ENCODE measurements at regions not wholly inside any gene's neighbourhood (a gene's known extent, or its start where the extent isn't known, plus 50 kb on each side); places are given as distances from the start of the nearest gene placed in this dataset.
A peak's percentile ranks its signal among the peaks of the same experiment; 100 is the strongest.

DNA sequence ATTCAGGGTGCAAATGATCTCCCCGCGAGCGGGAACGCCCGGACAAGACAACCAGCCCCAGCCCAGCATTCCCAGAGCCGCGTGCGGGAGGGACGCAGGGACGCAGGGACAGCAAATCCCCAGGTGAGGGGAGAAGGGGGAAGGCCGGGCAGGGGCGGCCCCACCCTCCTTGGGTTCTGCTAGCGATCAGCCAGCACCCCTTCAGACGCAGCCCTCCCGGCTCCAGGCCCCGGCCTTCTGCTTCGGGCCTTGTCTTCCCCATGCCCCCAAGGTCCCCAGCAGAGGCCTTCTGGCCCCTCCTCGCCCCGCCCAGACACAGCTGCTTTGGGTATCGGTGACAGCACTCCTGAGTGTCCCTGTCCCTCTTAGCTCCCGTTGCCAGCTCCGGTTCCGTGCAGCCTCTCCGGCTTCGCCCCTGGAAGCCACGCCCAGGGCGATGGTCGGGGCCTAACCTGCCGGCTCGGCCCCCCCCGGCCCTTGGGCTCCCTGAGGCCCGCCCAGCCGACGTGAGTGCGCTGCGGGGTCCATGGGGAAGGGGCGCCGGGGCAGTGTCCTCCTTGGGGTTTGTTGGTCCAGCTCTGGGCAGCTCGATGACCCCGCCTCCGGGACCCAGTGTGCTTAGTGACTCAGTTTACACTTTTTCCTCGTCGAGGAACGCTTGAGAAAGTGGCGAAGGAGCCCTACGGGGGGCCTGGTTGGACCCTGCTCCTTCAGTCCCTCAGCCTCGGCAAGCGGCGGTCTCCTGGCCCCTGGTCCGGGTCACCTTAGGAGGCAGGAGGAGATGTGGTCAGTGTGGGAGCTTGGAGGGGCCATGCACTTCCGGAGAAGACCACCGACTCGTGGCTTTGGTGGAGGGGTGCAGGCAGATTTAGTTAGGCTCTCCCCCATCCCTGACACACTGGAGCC, 50.5 kb upstream of the AMZ2 start:
- Histone ChIP-seq H3K27me3 (ENCODE audit: control insufficient read depth, insufficient read depth, low read length) (peaks cover 44% of the 10 kb centered on the region), H2AFZ (ENCODE audit: low read length) (no peak overlapping the region), H3K4me1 (ENCODE audit: control insufficient read depth, extremely low read depth, insufficient read depth, low read length) (no peaks in the 10 kb centered on the region), H3K27ac (ENCODE audit: insufficient read depth, low read length) (no peak overlapping the region), H3K4me3 (replicated peaks in 1 of 4; ENCODE audit: control extremely low read depth in 1 of 4, insufficient read depth in 1 of 4, low read depth in 3 of 4, low read length in 4 of 4) (no peak overlapping the region), H4K20me1 (ENCODE audit: control insufficient read depth, extremely low read depth, insufficient read depth, low read length) (no peaks in the 10 kb centered on the region), H3K4me2 (ENCODE audit: extremely low read depth, insufficient read depth, low read length) (no peak overlapping the region), H3K36me3 (ENCODE audit: control insufficient read depth, insufficient read depth, low read length) (no peaks in the 10 kb centered on the region), H3K9me3 (ENCODE audit: control insufficient read depth, insufficient read depth, low read depth, low read length) (no peaks in the 10 kb centered on the region), H3K9ac (ENCODE audit: insufficient read depth, low read length) (no peak overlapping the region), H3K79me2 (ENCODE audit: control insufficient read depth, insufficient read depth, low read length) (no peaks in the 10 kb centered on the region)
- DNase-seq (ENCODE audit: low read depth in 2 of 2), result no peak
- TF ChIP-seq, protein P1, sequence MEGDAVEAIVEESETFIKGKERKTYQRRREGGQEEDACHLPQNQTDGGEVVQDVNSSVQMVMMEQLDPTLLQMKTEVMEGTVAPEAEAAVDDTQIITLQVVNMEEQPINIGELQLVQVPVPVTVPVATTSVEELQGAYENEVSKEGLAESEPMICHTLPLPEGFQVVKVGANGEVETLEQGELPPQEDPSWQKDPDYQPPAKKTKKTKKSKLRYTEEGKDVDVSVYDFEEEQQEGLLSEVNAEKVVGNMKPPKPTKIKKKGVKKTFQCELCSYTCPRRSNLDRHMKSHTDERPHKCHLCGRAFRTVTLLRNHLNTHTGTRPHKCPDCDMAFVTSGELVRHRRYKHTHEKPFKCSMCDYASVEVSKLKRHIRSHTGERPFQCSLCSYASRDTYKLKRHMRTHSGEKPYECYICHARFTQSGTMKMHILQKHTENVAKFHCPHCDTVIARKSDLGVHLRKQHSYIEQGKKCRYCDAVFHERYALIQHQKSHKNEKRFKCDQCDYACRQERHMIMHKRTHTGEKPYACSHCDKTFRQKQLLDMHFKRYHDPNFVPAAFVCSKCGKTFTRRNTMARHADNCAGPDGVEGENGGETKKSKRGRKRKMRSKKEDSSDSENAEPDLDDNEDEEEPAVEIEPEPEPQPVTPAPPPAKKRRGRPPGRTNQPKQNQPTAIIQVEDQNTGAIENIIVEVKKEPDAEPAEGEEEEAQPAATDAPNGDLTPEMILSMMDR (conservative IDR thresholded peaks at IDR 0.05 in 1 of 2, IDR thresholded peaks at IDR 0.05 in 1 of 2; ENCODE audit: low read depth in 1 of 2, low read length in 2 of 2), result no peak
- peak; percentile 74 for TF ChIP-seq EZH2 (IDR thresholded peaks at IDR 0.05; ENCODE audit: low read length, missing control alignments)

DNA sequence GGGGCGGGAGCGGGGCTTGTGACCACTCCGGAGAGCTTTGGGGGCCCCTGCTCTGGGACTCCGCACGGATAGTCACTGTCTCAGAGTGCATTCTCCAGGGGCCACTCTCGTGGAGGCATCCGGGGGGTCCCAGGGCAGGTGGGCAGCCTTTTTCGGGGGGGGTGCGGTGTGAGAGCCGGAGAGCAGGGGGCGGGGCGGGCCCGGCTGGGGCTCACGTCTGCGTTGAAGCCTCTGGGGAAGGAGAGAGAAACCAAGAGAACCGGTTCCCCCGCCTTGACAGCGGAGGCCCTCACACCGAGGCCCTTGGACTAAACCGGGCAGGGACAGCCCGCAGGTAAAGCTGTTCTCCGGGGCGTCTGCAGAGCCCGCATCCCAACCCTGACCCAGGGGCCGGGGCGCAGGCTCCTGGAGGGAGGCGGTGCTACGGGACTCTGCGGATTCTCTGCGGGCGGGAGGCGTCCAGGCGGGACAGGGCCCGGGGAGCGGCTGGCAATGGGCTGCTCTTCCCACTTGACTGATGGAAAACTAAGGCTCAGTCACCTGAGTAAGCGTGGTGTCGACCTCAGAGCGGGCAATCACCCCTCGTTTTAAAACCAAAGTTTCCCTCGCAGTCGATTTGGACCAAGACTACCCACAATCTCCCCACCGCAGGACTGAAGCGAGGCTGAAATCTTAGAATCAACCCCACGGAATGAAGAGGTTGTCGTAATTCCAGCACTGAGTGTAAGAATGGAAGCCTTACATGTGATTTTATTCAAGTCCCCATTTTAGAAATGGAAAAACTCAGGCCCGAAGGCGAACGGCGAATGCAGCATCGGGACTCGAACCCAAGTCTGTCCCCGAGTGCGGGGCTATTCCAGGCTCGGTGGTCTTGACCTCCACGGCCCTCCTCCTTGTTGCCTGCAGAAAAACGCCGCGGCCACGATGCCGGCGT, 49.6 kb upstream of the AMZ2 start:
- Histone ChIP-seq H3K9ac (ENCODE audit: insufficient read depth, low read length) (no peak overlapping the region), H4K20me1 (ENCODE audit: control insufficient read depth, extremely low read depth, insufficient read depth, low read length) (no peaks in the 10 kb centered on the region), H3K4me2 (ENCODE audit: extremely low read depth, insufficient read depth, low read length) (no peak overlapping the region), H3K27ac (ENCODE audit: insufficient read depth, low read length) (no peak overlapping the region), H3K9me3 (ENCODE audit: control insufficient read depth, insufficient read depth, low read depth, low read length) (no peaks in the 10 kb centered on the region), H3K27me3 (ENCODE audit: control insufficient read depth, insufficient read depth, low read length) (peaks cover 44% of the 10 kb centered on the region), H3K4me1 (ENCODE audit: control insufficient read depth, extremely low read depth, insufficient read depth, low read length) (no peaks in the 10 kb centered on the region), H3K36me3 (ENCODE audit: control insufficient read depth, insufficient read depth, low read length) (no peaks in the 10 kb centered on the region), H2AFZ (ENCODE audit: low read length) (no peak overlapping the region), H3K4me3 (replicated peaks in 1 of 4; ENCODE audit: control extremely low read depth in 1 of 4, insufficient read depth in 1 of 4, low read depth in 3 of 4, low read length in 4 of 4) (no peak overlapping the region), H3K79me2 (ENCODE audit: control insufficient read depth, insufficient read depth, low read length) (no peaks in the 10 kb centered on the region)
- DNase-seq (ENCODE audit: low read depth in 2 of 2), result no peak
- TF ChIP-seq, protein P1 (conservative IDR thresholded peaks at IDR 0.05 in 1 of 2, IDR thresholded peaks at IDR 0.05 in 1 of 2; ENCODE audit: low read depth in 1 of 2, low read length in 2 of 2), result no peak
- TF ChIP-seq EZH2 (IDR thresholded peaks at IDR 0.05; ENCODE audit: low read length, missing control alignments), result peak; percentile 99

All from fibroblast of lung (primary cell).